Bronchial epithelial cell (primary cell): ENCODE measurements at regions not wholly inside any gene's neighbourhood (a gene's known extent, or its start where the extent isn't known, plus 50 kb on each side); places are given as distances from the start of the nearest gene placed in this dataset.

Experiments used
- DNase-seq: peaks from one replicate; pipeline ENCODE4 v3.0.0-alpha.2; 2010; ENCODE audit warnings: low read depth
- FAIRE-seq: peaks from 2 replicates; lab custom pipeline; 2011; peaks lifted over from hg19 to GRCh38; lab: Jason Lieb, UNC
- H3K27me3 ChIP-seq: 2 replicates; pipeline ENCODE4 v1.5.1; 2011; ENCODE audit warnings: low read length; ENCODE audit not compliant: control insufficient read depth, insufficient read depth
- H3K36me3 ChIP-seq: 2 replicates; pipeline ENCODE4 v1.5.1; 2011; ENCODE audit warnings: low read length; ENCODE audit not compliant: control insufficient read depth, insufficient read depth
- H3K4me3 ChIP-seq: 2 replicates; pipeline ENCODE4 v1.5.1; 2011; ENCODE audit warnings: mild to moderate bottlenecking, low read depth, low read length, control low read depth
- TF ChIP-seq, protein P1 (sequence below): IDR thresholded peaks from 2 replicates; pipeline ENCODE4 v1.5.1; 2011; ENCODE audit warnings: mild to moderate bottlenecking, moderate library complexity, low read length, control low read depth, inconsistent platforms; ENCODE audit not compliant: insufficient read depth, severe bottlenecking

DNA sequence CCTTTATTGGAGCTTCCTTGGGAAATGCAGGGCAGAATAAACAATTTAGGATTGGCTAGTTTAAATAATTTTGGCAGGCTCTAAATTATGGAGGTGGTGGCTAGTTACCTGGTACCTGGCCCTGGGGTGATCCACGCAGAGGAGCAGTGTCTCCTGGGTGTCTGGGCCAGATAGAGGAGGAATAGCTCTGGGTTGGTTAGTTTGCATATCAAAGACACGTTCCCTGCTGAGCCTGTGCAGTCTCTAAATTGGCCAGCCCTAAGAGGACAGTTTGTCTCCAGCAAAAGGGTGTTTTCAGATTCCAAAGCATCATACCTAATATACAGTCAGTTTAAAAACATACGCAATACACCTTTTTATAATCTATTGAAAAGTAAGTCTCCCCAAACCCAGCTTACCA lies 333.3 kb upstream of the TPM1 start:
- Histone ChIP-seq H3K36me3 (no peaks in the 10 kb centered on the region), H3K27me3 (peaks cover 2% of the 10 kb centered on the region), H3K4me3 (no peak overlapping the region)
- DNase-seq, result no peak
- FAIRE-seq, result no peak
- TF ChIP-seq, protein P1, sequence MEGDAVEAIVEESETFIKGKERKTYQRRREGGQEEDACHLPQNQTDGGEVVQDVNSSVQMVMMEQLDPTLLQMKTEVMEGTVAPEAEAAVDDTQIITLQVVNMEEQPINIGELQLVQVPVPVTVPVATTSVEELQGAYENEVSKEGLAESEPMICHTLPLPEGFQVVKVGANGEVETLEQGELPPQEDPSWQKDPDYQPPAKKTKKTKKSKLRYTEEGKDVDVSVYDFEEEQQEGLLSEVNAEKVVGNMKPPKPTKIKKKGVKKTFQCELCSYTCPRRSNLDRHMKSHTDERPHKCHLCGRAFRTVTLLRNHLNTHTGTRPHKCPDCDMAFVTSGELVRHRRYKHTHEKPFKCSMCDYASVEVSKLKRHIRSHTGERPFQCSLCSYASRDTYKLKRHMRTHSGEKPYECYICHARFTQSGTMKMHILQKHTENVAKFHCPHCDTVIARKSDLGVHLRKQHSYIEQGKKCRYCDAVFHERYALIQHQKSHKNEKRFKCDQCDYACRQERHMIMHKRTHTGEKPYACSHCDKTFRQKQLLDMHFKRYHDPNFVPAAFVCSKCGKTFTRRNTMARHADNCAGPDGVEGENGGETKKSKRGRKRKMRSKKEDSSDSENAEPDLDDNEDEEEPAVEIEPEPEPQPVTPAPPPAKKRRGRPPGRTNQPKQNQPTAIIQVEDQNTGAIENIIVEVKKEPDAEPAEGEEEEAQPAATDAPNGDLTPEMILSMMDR, result no peak

DNA sequence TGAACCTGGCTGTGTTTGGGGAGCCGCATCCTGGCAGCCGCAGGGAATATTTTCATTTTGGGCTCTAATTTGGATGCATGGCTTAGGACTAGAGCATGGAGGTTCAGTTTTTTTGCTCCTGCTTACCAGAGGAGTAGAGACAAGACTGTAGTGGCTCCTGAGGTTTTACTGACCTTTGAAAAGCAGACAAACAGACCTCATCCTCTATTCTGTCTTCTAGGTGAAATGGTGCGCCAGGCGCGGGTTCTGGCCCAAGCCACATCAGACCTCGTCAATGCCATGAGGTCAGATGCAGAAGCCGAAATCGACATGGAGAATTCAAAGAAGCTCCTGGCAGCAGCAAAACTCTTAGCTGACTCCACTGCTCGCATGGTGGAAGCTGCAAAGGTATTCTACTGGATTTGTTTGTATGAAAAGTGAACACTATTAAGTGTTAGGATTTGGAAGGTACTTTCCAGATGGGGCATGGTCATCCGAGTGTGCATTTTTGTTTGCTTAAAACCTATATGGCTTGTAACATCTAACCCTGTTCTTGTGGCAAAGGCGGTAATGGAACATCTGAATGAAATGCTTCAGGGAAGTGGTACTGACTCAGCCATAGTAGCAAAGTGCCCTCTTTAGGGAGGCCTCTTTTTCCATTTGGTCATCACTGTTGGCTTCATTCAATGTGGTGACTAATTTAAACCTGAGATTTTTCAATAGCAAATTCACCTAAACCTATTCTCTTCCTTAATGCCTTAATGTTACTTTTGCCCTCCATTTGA lies 330.7 kb upstream of the TPM1 start:
- Histone ChIP-seq H3K4me3 (no peak overlapping the region), H3K27me3 (peaks cover 2% of the 10 kb centered on the region), H3K36me3 (no peaks in the 10 kb centered on the region)
- TF ChIP-seq, protein P1, result no peak
- peak; percentile 36 for DNase-seq
- no peak for FAIRE-seq

DNA sequence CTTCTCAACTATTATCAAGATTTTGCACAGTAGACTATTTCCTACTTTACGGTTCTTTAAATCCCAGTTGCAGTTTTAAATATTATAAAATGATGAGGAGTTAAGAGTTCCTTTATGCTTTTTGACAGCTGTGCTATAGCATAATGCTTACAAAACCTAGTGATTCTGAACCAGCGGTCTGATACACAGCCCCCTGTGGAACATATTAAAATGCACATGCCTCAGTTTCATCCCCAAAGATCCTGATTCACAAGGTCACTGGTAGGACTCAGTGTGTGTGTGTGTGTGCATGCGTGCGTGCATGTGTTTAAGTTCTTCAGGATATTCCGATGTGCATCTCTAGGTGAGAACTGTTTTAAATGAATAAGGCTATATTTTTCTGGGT lies 330.1 kb upstream of the TPM1 start:
- DNase-seq (no peak), FAIRE-seq (no peak)
- Histone ChIP-seq H3K36me3 (no peaks in the 10 kb centered on the region), H3K27me3 (peaks cover 2% of the 10 kb centered on the region), H3K4me3 (no peak overlapping the region)
- TF ChIP-seq, protein P1, result no peak

DNA sequence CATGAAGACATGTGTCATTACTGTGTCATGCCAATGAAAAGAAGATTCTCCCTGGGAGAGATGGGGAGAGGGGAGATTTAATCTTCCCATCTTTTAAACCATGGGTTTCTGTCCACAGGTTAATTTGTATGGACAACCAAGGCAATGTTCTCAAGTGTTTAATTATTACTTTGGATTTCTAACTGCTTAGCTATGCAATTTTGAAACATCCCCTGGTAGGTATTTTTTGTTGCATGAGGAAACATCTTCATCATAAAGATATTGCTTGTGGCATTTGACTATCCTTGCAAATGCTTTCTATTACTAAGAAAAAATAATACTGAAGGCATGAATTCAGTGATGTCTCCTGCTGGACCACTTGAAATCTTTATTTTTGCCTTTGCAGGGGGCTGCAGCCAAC lies 326.6 kb upstream of the TPM1 start:
- Histone ChIP-seq H3K4me3 (no peak overlapping the region), H3K27me3 (no peaks in the 10 kb centered on the region), H3K36me3 (no peaks in the 10 kb centered on the region)
- FAIRE-seq (no peak), DNase-seq (no peak)
- TF ChIP-seq, protein P1, result no peak

DNA sequence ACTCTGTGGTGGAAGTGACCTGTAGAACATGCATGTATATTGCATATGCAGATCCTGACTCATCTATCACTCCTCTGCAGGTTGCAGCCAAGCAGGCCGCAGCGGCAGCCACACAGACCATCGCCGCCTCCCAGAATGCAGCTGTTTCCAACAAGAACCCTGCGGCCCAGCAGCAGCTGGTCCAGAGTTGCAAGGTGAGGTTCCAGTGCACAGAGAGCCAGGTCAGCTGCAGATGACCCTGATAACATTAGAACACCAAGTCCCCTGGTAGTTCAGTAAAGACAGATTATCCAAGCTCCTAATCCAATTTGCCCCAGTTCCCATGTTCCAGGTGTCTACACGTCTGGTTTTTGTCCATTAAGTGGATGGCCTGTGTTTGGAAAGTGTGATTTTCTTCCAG lies 325.1 kb upstream of the TPM1 start:
- FAIRE-seq (no peak), DNase-seq (no peak)
- TF ChIP-seq, protein P1, result no peak
- no peaks in the 10 kb centered on the region for H3K27me3 ChIP-seq
- no peaks in the 10 kb centered on the region for H3K36me3 ChIP-seq
- no peak overlapping the region for H3K4me3 ChIP-seq

DNA sequence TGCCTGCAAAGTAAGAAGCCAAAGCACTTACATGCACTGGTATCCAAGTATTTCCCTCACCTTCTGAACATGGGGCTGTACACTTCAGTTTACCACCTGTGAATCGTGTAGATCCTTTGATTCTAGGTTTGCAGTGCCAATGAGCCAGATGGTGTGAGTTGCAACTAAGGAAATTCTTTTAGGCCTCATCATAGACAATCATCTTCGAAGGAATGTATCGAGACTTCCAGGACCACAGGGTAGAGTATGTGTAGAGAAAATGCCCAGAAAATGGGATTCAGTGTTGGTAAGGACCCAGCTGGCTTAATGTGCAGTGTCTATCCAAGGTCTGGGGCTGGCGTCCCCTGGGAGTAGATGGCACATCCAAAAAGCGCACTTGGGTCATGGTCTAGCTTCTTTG lies 323.2 kb upstream of the TPM1 start:
- FAIRE-seq, result no peak
- TF ChIP-seq, protein P1, result no peak
- H3K27me3 ChIP-seq, result no peaks in the 10 kb centered on the region
- no peak overlapping the region for H3K4me3 ChIP-seq
- DNase-seq, result peak; percentile 13
- H3K36me3 ChIP-seq, result no peaks in the 10 kb centered on the region
